Prostate gland (tissue), 2 donors: ENCODE measurements at regions not wholly inside any gene's neighbourhood (a gene's known extent, or its start where the extent isn't known, plus 50 kb on each side); places are given as distances from the start of the nearest gene placed in this dataset.

Source experiments
- DNase-seq: peaks from one replicate; pipeline ENCODE4 v3.0.0-alpha.2; 2019; ENCODE audit warnings: low spot score
- H3K27ac ChIP-seq, 2 donors: fragments of 200-600 bp; sonication (generic); 2 replicates each; pipeline ENCODE4 v1.5.1; 2017 to 2019
- H3K27me3 ChIP-seq: fragments of 200-600 bp; sonication (generic); replicated peaks from 2 replicates; pipeline ENCODE4 v1.5.1; 2019; ENCODE audit not compliant: insufficient read depth
- H3K36me3 ChIP-seq, 2 donors: fragments of 200-600 bp; sonication (generic); 1 replicate in 1 of 2; 2 replicates in 1 of 2; pipeline versions ENCODE4 v1.5.1 to v1.8.1; 2017 to 2019
- H3K4me1 ChIP-seq: fragments of 200-600 bp; sonication (generic); replicated peaks from 2 replicates; pipeline ENCODE4 v1.5.1; 2019
- H3K4me3 ChIP-seq, 2 donors: fragments of 200-600 bp; sonication (generic); 2 replicates each; pipeline ENCODE4 v1.5.1; 2017 to 2019
- H3K9me3 ChIP-seq: fragments of 200-600 bp; sonication (generic); 2 replicates; pipeline ENCODE4 v1.5.1; 2017
- CTCF ChIP-seq, 4 experiments: fragments of 200-600 bp in 2 of 4; fragments of 450-650 bp in 2 of 4; sonication (generic) in 2 of 4; IDR thresholded peaks; 1 replicate in 3 of 4; 2 replicates in 1 of 4; pipeline ENCODE4 v1.5.1; 2016 to 2019; ENCODE audit warnings: antibody characterized with exemption in 4 of 4, mild to moderate bottlenecking in 2 of 4, moderate library complexity in 2 of 4
- POLR2A ChIP-seq: fragments of 450-650 bp; IDR thresholded peaks from one replicate; pipeline ENCODE4 v1.6.1; 2016; ENCODE audit warnings: antibody characterized with exemption, mild to moderate bottlenecking
- POLR2AphosphoS5 ChIP-seq: sonication (generic); formaldehyde crosslinking; IDR thresholded peaks from one replicate; pipeline ENCODE4 v1.6.1; 2017; ENCODE audit warnings: antibody characterized with exemption
- WGBS: methylation state at CpG from one replicate; pipeline ENCODE4 v1.1.5; 2018; 5-methylcytosine and 5-hydroxymethylcytosine counted together
- intact Hi-C: fragments of 100-400 bp; cut with DNase I; formaldehyde crosslinking; loops from one replicate; pipeline ENCODE4 v1.14.2; 2022

- H3K9me3 ChIP-seq, result no peaks in the 10 kb centered on the region
These were observed 137.1 kb upstream of the THBS1 start for GRCh38 chr15:39443659-39444219.

GRCh38 chr15:39444735-39445470 is 136.0 kb upstream of the THBS1 start:
- no peaks in the 10 kb centered on the region for H3K4me1 ChIP-seq
- intact Hi-C loops, result loop anchor here (5.0 kb wide), 1 partner anchor 127 kb away; no protein-coding TSS in a partner anchor
- 88% methylated on average over 11 of the region's 11 CpGs for WGBS

More at GRCh38 chr15:39443659-39444219, 137.1 kb upstream of the THBS1 start:
- no peaks in the 10 kb centered on the region for H3K36me3 ChIP-seq
- intact Hi-C loops, result no loop called here
- TF ChIP-seq CTCF (IDR thresholded peaks at IDR 0.05), result no peak
- no peak for TF ChIP-seq POLR2A
- TF ChIP-seq POLR2AphosphoS5, result no peak
- H3K4me1 ChIP-seq, result no peaks in the 10 kb centered on the region
- H3K4me3 ChIP-seq, result no peak overlapping the region
- 96% methylated on average over 4 of the region's 4 CpGs for WGBS
- no peak for DNase-seq
- H3K27ac ChIP-seq, result no peak overlapping the region
- no peaks in the 10 kb centered on the region for H3K27me3 ChIP-seq

GRCh38 chr15:39445931-39446330 is 134.9 kb upstream of the THBS1 start:
- Histone ChIP-seq H3K27me3 (no peaks in the 10 kb centered on the region), H3K27ac (no peak overlapping the region), H3K36me3 (no peaks in the 10 kb centered on the region), H3K4me3 (no peak overlapping the region), H3K9me3 (no peaks in the 10 kb centered on the region), H3K4me1 (no peaks in the 10 kb centered on the region)
- no peak for DNase-seq
- no peak for TF ChIP-seq POLR2A
- no peak for TF ChIP-seq POLR2AphosphoS5
- no peak for TF ChIP-seq CTCF (IDR thresholded peaks at IDR 0.05)
- 89% methylated on average over 2 of the region's 2 CpGs for WGBS
- intact Hi-C loops, result loop anchor here (5.0 kb wide), 1 partner anchor 126 kb away; no protein-coding TSS in a partner anchor

More at GRCh38 chr15:39444735-39445470, 136.0 kb upstream of the THBS1 start:
- TF ChIP-seq CTCF (IDR thresholded peaks at IDR 0.05), result no peak
- TF ChIP-seq POLR2AphosphoS5, result no peak
- no peak for TF ChIP-seq POLR2A
- Histone ChIP-seq H3K27ac (no peak overlapping the region), H3K27me3 (no peaks in the 10 kb centered on the region), H3K9me3 (no peaks in the 10 kb centered on the region), H3K4me3 (no peak overlapping the region), H3K36me3 (no peaks in the 10 kb centered on the region)
- no peak for DNase-seq

- no peak for TF ChIP-seq POLR2AphosphoS5
- TF ChIP-seq POLR2A, result no peak
- TF ChIP-seq CTCF (IDR thresholded peaks at IDR 0.05), result no peak
- intact Hi-C loops, result loop anchor here (5.0 kb wide), 1 partner anchor 125 kb away; no protein-coding TSS in a partner anchor
- WGBS, result 98% methylated on average over 2 of the region's 2 CpGs
- Histone ChIP-seq H3K4me3 (no peak overlapping the region), H3K36me3 (no peaks in the 10 kb centered on the region), H3K4me1 (no peaks in the 10 kb centered on the region), H3K27me3 (no peaks in the 10 kb centered on the region), H3K27ac (no peak overlapping the region), H3K9me3 (no peaks in the 10 kb centered on the region)
- no peak for DNase-seq
These were observed 133.5 kb upstream of the THBS1 start for GRCh38 chr15:39447346-39447745.
